NB4 (cell line): ENCODE measurements at regions not wholly inside any gene's neighbourhood (a gene's known extent, or its start where the extent isn't known, plus 50 kb on each side); places are given as distances from the start of the nearest gene placed in this dataset.

ENCODE experiments used
- MYC ChIP-seq: IDR thresholded peaks from 2 replicates; pipeline ENCODE4 v1.6.1; 2011; ENCODE audit warnings: low read depth, low read length
- POLR2A ChIP-seq: IDR thresholded peaks from 2 replicates; pipeline ENCODE4 v1.6.1; 2011; ENCODE audit warnings: mild to moderate bottlenecking; ENCODE audit not compliant: insufficient read length; ENCODE audit errors: extremely low read depth
- TF ChIP-seq, protein P1 (sequence below): IDR thresholded peaks from one replicate; pipeline ENCODE4 v1.5.1; 2012; ENCODE audit warnings: low read depth, low read length
- TF ChIP-seq, protein P2 (sequence below): IDR thresholded peaks from 2 replicates; pipeline ENCODE4 v1.6.1; 2011; ENCODE audit warnings: low read depth, low read length

DNA sequence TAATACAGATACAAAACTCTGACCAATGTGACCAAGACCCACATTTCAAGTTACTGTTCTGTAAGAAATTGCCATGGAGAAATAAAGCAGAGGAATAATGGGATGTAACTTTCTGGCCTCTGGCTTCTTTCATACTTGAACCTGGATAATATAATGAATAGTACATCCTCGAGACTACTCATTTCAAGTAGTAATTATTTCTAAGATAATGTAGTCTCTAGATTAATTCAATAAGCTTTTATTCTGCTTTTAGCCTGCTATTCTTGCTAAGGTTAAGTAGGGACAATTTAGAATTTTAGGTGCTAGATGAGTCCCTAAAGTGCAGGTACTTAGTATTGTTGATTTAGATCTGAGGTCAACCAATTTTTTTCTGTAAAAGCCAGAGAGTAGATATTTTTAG lies 178.7 kb upstream of the IL15 start:
- TF ChIP-seq, protein P1, sequence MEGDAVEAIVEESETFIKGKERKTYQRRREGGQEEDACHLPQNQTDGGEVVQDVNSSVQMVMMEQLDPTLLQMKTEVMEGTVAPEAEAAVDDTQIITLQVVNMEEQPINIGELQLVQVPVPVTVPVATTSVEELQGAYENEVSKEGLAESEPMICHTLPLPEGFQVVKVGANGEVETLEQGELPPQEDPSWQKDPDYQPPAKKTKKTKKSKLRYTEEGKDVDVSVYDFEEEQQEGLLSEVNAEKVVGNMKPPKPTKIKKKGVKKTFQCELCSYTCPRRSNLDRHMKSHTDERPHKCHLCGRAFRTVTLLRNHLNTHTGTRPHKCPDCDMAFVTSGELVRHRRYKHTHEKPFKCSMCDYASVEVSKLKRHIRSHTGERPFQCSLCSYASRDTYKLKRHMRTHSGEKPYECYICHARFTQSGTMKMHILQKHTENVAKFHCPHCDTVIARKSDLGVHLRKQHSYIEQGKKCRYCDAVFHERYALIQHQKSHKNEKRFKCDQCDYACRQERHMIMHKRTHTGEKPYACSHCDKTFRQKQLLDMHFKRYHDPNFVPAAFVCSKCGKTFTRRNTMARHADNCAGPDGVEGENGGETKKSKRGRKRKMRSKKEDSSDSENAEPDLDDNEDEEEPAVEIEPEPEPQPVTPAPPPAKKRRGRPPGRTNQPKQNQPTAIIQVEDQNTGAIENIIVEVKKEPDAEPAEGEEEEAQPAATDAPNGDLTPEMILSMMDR: no peak
- TF ChIP-seq, protein P2, sequence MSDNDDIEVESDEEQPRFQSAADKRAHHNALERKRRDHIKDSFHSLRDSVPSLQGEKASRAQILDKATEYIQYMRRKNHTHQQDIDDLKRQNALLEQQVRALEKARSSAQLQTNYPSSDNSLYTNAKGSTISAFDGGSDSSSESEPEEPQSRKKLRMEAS: no peak
- TF ChIP-seq POLR2A (no peak), MYC (no peak)
